Stimulated activated CD4-positive, alpha-beta T cell treated with anti-CD3 and anti-CD28 coated beads, TNF-alpha, amount 100 ng/mL, for 24 hours (primary cell): ENCODE measurements at regions not wholly inside any gene's neighbourhood (a gene's known extent, or its start where the extent isn't known, plus 50 kb on each side); places are given as distances from the start of the nearest gene placed in this dataset.

Experiments
- DNase-seq, 3 experiments: peaks; one replicate each; pipeline ENCODE4 v3.0.0-alpha.2; 2020; ENCODE audit warnings: low read depth in 3 of 3

- DNase-seq, result peak in 1 of 3 experiments; percentile 4
Observed at GRCh38 chr14:101120641-101121507, 217.4 kb upstream of the RTL1 start.

GRCh38 chr14:101121508-101122139, 218.1 kb upstream of the RTL1 start:
- no peak for DNase-seq

GRCh38 chr14:101122237-101123141, 219.0 kb upstream of the RTL1 start:
- no peak for DNase-seq

- DNase-seq, result no peak
Observed at GRCh38 chr14:101123618-101124510, 220.3 kb upstream of the RTL1 start.

- no peak for DNase-seq
Observed at GRCh38 chr14:101124815-101125214, 221.3 kb upstream of the RTL1 start.

- DNase-seq, result no peak
Observed at GRCh38 chr14:101125313-101125712, 221.8 kb upstream of the RTL1 start.

- DNase-seq, result no peak
Observed at GRCh38 chr14:101125719-101126651, 222.5 kb upstream of the RTL1 start.

- DNase-seq, result no peak
Observed at GRCh38 chr14:101126731-101127130, 223.2 kb upstream of the RTL1 start.

GRCh38 chr14:101127224-101127623, 223.7 kb upstream of the RTL1 start:
- no peak for DNase-seq

- no peak for DNase-seq
Observed at GRCh38 chr14:101128478-101129321, 225.2 kb upstream of the RTL1 start.

- DNase-seq, result no peak
Observed at GRCh38 chr14:101129521-101130167, 226.1 kb upstream of the RTL1 start.

- DNase-seq, result no peak
Observed at GRCh38 chr14:101130861-101131260, 227.3 kb upstream of the RTL1 start.

GRCh38 chr14:101131451-101131916, 228.0 kb upstream of the RTL1 start:
- DNase-seq, result no peak

- no peak for DNase-seq
Observed at GRCh38 chr14:101132051-101132571, 228.6 kb upstream of the RTL1 start.

- DNase-seq, result no peak
Observed at GRCh38 chr14:101132588-101132987, 229.1 kb upstream of the RTL1 start.

GRCh38 chr14:101133068-101133467, 229.5 kb upstream of the RTL1 start:
- DNase-seq, result no peak

- DNase-seq, result no peak
Observed at GRCh38 chr14:101134161-101134631, 230.7 kb upstream of the RTL1 start.

GRCh38 chr14:101134851-101135433, 231.4 kb upstream of the RTL1 start:
- DNase-seq, result no peak
